HG02870 (cell line): ENCODE measurements at regions not wholly inside any gene's neighbourhood (a gene's known extent, or its start where the extent isn't known, plus 50 kb on each side); places are given as distances from the start of the nearest gene placed in this dataset.

Experiments
- ATAC-seq: cut with Tn5 transposase; IDR thresholded peaks from one replicate; pipeline ENCODE4 v1.9.1; 2021; ENCODE audit warnings: mild to moderate bottlenecking, moderate library complexity; ENCODE audit not compliant: unreplicated experiment

- ATAC-seq: no peak
These were observed 804.6 kb upstream of the COX7C start for GRCh38 chr5:85813146-85813545.

GRCh38 chr5:85814596-85814995 is 803.1 kb upstream of the COX7C start:
- ATAC-seq: no peak

DNA sequence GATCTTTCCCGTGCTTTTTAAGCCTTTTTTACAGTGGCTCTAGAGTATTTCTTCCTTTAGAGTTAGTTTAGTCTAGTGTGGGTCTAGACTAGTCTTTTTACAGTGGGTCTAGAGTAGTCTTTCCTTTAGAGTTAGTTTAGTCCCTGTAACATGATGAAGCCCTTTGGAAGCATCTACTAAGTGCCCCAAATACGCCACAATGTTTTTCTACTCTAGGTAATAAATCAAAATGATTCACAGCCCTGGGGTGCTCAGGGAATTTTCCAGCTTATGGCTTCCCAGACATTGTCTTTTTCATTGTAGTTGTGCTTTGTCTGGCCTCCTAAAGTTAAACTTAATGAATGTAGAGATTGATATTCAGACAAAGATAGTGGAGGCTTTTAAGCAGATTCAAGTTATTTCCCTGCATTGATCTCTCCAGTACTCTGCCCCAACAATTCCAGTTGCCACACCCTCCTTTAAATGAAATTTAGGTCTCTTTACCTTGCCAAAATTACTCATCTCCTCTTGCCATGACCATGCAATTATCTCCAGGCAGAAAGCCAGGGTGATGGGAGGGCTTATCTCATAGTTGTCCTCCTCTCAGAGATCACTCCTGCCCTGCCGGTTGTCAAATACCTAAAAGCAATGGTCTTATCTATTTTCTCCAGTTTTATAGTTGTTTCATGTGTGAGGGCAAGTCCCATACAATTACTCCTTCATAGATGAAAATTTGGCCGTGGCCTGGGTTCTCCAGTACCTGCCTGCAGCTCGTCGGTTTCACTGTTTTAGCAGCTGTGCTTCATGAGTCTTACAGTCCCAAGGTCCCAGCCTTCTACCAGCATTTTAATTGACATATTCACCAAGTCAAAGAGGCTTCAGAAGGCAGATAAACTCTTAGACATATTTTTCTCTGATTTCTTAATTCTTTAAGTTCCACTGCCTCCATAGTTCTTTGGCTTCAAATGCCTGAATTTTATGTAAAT is 794.0 kb upstream of the COX7C start:
- ATAC-seq: no peak

DNA sequence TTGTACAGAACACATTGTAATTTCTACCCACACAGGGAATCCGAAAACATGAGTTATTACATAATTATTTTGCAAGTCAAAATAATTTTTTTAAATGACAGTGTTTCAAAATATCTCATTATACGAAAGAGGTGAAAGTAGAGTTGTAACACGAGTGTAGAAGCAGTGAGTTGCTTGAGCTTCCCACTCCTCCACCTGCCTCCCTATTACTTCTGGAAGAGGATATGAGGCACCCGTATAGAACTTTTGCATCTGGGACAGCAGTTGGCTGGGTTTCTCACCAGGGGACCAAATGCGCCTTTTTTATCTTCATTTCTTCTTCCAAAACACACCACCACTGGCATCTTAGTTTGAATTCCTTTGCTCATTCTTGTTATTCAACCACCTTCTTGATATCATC is 779.0 kb upstream of the COX7C start:
- ATAC-seq: no peak

GRCh38 chr5:85841653-85842052 is 776.1 kb upstream of the COX7C start:
- ATAC-seq: no peak

GRCh38 chr5:85843535-85843934 is 774.2 kb upstream of the COX7C start:
- ATAC-seq: no peak

GRCh38 chr5:85849411-85849810 is 768.3 kb upstream of the COX7C start:
- no peak for ATAC-seq

- no peak for ATAC-seq
These were observed 752.4 kb upstream of the COX7C start for GRCh38 chr5:85865296-85865695.

GRCh38 chr5:85868070-85868469 is 749.7 kb upstream of the COX7C start:
- ATAC-seq: no peak

DNA sequence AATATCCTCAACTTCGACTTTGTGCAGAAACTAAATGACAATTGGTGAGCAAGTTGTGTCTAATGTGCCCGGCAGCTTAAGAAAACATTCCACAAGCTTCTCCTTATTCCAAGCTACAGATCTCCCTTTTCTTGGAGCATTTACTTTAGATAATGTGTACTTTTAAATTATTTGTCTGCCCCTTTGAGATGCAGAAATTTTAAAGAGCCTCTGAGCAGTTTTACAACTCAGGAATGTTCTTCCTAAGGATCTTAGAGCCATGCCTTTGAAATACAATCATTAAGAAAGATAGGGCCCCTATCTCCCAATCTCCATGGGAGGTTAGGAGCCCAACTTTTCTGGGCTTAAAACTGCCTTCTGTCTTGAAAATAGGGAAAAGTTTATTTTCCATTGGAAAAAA is 723.7 kb upstream of the COX7C start:
- ATAC-seq: no peak

GRCh38 chr5:85896514-85896913 is 721.2 kb upstream of the COX7C start:
- no peak for ATAC-seq

DNA sequence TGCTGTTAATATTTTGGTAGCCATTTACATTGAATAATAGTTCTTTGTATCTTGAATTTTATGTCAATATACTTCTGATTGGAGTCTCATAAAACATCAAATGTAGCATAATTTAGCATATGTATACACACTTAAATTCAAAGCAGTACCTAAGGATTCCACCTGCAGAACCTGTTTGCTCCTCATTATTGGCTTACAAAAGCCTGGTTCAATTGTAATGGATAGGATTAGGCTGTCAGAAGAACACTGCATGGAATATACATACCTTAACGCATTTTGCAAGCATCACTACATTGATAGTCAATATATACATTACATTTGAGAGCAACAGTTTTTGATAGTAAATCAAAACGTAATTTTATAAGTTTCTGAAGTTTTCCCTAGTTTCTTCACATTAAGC is 711.3 kb upstream of the COX7C start:
- no peak for ATAC-seq

DNA sequence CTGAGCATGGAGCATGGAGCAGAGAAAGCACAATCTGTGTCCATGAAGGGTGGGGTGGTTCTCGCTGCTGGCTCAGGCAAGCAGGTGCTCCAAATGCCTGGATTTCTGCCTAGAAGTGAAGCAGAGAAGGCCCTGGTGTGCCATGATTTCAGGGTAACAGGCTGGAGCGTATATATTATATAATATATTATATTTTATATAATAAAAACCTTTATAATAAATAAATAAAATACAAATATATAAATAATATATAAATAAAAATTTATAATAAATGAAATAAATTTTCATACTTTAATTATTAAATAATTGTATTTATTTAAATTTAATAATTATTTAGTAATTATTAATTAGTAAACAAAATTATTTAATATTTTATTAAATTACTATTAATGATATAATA is 707.4 kb upstream of the COX7C start:
- ATAC-seq: no peak

DNA sequence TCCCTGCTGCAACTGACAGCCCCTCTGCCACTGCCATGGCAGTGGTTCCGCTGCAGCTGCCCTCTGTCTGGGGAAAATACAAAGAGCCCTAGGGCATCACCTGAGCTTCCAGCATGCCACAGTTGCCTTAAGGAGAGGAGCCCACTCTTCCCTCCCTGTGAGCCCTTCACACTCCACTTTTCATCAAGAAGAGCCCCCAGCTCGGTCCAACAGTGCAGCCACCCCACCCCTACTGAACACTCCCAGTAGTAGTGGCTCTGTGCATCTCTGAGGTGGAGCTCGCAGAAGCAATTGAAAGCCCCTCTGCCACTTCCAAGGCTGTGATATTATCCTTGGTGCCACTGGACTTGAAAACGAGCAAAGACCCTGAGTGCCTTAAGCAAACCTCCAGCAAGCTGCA is 696.8 kb upstream of the COX7C start:
- ATAC-seq: no peak

GRCh38 chr5:85921590-85921989 is 696.2 kb upstream of the COX7C start:
- no peak for ATAC-seq

DNA sequence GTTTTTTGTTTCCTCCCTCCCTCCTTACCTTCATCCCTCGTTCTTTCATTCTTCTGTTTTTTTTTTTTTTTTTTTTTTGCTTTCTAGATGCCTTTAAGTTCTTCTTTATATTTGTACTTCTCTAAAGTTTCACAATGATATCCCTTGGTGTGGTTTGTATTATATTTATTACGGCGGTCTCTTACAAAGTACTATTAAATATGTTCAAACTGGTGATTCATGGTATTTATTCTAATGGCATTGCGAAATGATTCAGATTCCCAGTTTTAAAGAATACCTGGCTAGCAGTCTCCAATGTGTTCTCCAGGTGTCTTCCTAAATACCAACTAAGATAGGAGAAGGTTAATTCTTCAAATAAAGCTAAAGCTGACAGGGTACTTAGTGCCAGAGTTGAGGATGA is 690.1 kb upstream of the COX7C start:
- ATAC-seq: no peak

GRCh38 chr5:85929713-85930112 is 688.0 kb upstream of the COX7C start:
- ATAC-seq: no peak

DNA sequence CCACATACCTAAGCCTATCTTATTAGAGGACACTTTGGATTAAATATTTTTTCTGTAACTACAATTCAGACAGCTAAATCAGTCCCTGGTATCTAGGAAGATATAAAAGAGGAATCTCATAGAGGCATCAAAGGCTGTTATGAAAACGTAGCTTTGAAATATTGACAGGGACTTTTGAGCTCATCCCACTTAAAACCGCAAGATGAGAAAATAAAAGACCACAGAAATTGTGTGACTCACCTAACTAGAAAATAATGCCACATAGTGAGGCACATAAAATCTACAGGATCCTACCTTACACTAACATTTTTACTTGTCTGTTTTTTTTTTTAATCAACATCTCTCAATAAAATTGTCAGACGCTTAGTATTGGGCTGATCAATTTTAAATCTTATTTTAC is 686.5 kb upstream of the COX7C start:
- no peak for ATAC-seq

GRCh38 chr5:85938201-85938600 is 679.5 kb upstream of the COX7C start:
- ATAC-seq: no peak

GRCh38 chr5:85951707-85952210 is 666.0 kb upstream of the COX7C start:
- ATAC-seq: no peak

DNA sequence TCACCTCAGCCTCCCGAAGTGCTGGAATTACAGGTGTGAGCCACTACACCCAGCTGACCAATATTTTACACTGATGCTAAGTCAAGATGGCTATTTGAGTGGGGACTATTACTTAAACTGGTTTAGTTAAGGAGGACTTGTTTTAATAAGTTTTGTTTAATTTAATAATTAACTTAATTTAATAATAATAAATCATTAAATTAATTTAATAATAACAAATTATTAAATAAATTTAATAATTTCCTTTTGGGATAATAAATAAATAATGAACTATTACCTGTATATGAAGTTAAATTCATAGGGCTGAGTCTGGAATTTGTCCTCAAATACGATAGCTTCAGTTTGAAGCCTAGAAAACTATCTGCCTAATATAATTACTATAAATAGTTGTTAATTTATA is 665.1 kb upstream of the COX7C start:
- ATAC-seq: no peak

- no peak for ATAC-seq
These were observed 650.1 kb upstream of the COX7C start for GRCh38 chr5:85967681-85968080.

DNA sequence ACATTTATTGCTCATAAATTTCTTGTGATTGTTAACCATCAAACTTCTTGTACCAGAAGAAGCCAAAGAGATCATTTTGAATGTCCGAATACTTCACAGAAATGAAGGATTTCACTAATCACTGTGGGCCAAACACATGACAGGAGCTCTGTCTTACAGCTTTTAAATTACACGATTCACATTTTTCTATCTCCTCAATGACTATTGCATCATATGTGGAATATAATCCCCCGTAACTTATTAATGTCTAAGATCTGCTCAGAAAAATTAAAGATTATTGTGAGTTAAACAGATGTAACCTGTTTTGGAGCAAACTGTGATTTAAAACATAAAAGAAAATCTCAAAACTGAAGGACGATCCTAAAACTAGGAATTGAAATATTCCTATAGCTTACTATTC is 645.2 kb upstream of the COX7C start:
- no peak for ATAC-seq
